GM19467 (cell line): ENCODE measurements at regions not wholly inside any gene's neighbourhood (a gene's known extent, or its start where the extent isn't known, plus 50 kb on each side); places are given as distances from the start of the nearest gene placed in this dataset.

Experiments used
- ATAC-seq: cut with Tn5 transposase; IDR thresholded peaks from one replicate; pipeline ENCODE4 v1.9.1; 2021; ENCODE audit warnings: mild to moderate bottlenecking, moderate library complexity; ENCODE audit not compliant: unreplicated experiment

GRCh38 chr1:147451628-147452027 is 89.7 kb upstream of the BCL9 start:
- no peak for ATAC-seq

GRCh38 chr1:147452809-147453208 is 88.5 kb upstream of the BCL9 start:
- no peak for ATAC-seq

- no peak for ATAC-seq
Measured at GRCh38 chr1:147463022-147463421, 78.3 kb upstream of the BCL9 start.

GRCh38 chr1:147466543-147466942 is 74.8 kb upstream of the BCL9 start:
- ATAC-seq = no peak

- no peak for ATAC-seq
Measured at GRCh38 chr1:147470079-147470478, 71.2 kb upstream of the BCL9 start.

GRCh38 chr1:147472489-147472888 is 68.8 kb upstream of the BCL9 start:
- no peak for ATAC-seq

- no peak for ATAC-seq
Measured at GRCh38 chr1:147472966-147473732, 68.2 kb upstream of the BCL9 start.

GRCh38 chr1:147473733-147474049 is 67.6 kb upstream of the BCL9 start:
- ATAC-seq = no peak

GRCh38 chr1:147475488-147475887 is 65.8 kb upstream of the BCL9 start:
- no peak for ATAC-seq

- no peak for ATAC-seq
Measured at GRCh38 chr1:147478521-147478920, 62.8 kb upstream of the BCL9 start.

GRCh38 chr1:147479864-147480564 is 61.3 kb upstream of the BCL9 start:
- ATAC-seq = no peak

- ATAC-seq = no peak
Measured at GRCh38 chr1:147480565-147480935, 60.8 kb upstream of the BCL9 start.

- no peak for ATAC-seq
Measured at GRCh38 chr1:147486876-147487656, 54.2 kb upstream of the BCL9 start.

GRCh38 chr1:147491098-147491497 is 50.2 kb upstream of the BCL9 start:
- ATAC-seq = no peak
